NT2/D1 (cell line): ENCODE measurements at regions not wholly inside any gene's neighbourhood (a gene's known extent, or its start where the extent isn't known, plus 50 kb on each side); places are given as distances from the start of the nearest gene placed in this dataset.

Experiments
- DNase-seq: peaks from one replicate; pipeline ENCODE4 v3.0.0-alpha.2; 2011; ENCODE audit warnings: low read depth, low spot score
- H3K27me3 ChIP-seq: 2 replicates; pipeline ENCODE4 v1.6.0; 2011; ENCODE audit warnings: mild to moderate bottlenecking; ENCODE audit not compliant: insufficient read length, insufficient read depth
- H3K36me3 ChIP-seq: 2 replicates; pipeline ENCODE4 v1.6.1; 2011; ENCODE audit warnings: mild to moderate bottlenecking, low read length, mixed read lengths; ENCODE audit not compliant: insufficient read depth, insufficient read length
- H3K4me1 ChIP-seq: 2 replicates; pipeline ENCODE4 v1.5.1; 2011; ENCODE audit not compliant: insufficient read depth, insufficient read length
- H3K4me3 ChIP-seq: 2 replicates; pipeline ENCODE4 v1.5.1; 2011; ENCODE audit warnings: low read depth; ENCODE audit not compliant: insufficient read length
- H3K9ac ChIP-seq: 2 replicates; pipeline ENCODE4 v1.6.0; 2011; ENCODE audit warnings: low read depth; ENCODE audit not compliant: insufficient read length
- H3K9me3 ChIP-seq: 2 replicates; pipeline ENCODE4 v1.5.1; 2011; ENCODE audit warnings: mild to moderate bottlenecking, low read length; ENCODE audit not compliant: insufficient read depth
- SUZ12 ChIP-seq: IDR thresholded peaks from 2 replicates; pipeline ENCODE4 v1.6.1; 2011; ENCODE audit not compliant: insufficient read length, insufficient read depth; ENCODE audit errors: extremely low read depth
- YY1 ChIP-seq: IDR thresholded peaks from 2 replicates; pipeline ENCODE4 v1.6.1; 2011; ENCODE audit not compliant: insufficient read length, insufficient read depth
- ZNF274 ChIP-seq: IDR thresholded peaks from 2 replicates; pipeline ENCODE4 v1.6.1; 2011; ENCODE audit warnings: mild to moderate bottlenecking, low read depth, low read length

DNA sequence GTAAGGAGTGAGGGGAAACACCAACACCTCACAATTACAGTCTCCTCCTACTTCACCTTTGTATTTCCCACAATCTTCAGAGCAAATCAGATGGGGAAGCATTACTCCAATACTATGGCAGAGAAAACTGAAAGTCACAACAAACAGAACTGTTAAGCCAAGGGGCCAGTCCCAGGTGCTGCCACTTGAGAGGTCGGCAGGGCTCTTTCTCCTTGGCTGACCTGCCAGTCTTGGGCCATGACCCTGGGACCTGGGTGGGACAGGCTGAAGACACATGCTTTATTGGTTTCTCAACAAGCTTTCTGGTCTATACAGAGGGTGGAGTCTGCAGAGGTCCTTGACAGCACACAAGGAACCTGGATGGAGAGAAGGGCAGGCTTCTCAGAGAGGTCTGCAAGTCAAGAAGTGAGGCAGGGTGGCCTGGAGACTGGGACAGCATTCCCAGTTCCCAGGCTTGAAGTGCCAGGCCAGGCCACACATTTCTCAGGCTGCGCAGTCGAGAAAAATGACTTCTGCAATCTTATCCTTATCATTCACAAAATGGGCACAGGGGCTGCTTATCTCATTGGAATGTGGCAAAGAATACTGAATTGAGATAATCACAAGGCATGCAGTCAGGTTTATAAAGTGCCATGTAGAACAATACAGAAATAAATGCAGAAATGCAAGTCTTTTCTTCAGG, 301.0 kb downstream of the CXCL12 start:
- Histone ChIP-seq H3K9ac (no peak overlapping the region), H3K4me1 (no peaks in the 10 kb centered on the region)

DNA sequence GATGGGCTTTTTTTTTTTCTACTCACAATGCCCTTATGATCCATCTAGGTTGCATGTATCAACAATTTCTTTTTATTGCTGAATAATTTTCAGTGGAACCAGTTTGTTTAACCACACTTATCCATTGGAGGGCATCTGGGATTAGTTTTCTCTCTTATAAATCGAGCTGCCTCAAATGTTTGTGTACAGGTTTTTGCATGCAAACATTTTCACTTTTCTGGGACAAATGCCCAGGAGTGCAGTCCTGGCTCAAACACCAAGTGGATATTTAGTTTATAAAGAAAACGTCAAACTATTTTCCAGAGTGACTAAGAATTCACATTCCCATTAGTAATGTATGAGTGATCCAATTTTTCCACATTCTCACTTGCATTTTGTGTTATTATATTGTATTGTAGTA, 313.4 kb downstream of the CXCL12 start:
- Histone ChIP-seq H3K9ac (no peak overlapping the region), H3K4me3 (no peak overlapping the region)

More for the DNA sequence above, 301.0 kb downstream of the CXCL12 start:
- DNase-seq: no peak
- no peak overlapping the region for H3K4me3 ChIP-seq
- H3K9me3 ChIP-seq: no peaks in the 10 kb centered on the region
- no peaks in the 10 kb centered on the region for H3K36me3 ChIP-seq
- H3K27me3 ChIP-seq: no peaks in the 10 kb centered on the region
- TF ChIP-seq SUZ12: no peak
- TF ChIP-seq YY1: no peak
- TF ChIP-seq ZNF274: no peak

DNA sequence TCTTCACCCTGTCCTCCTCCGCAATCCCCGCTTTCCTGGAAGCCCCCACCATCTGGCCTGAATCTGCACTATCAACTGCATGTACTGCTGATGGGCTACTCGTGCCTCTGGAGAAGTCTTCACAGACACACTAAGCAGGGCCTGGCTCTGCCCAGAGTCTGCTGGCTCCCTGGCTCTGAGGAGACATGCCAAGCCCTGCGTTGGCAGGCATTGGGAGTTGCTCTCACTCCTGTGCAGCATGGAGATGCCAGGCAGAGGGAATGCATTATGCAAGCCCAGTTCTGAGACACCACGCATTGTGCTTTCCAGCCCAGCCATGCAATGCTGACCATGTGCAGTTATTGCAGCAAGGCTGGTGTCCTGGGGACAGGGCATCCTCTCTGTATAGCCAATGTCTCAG, 314.6 kb downstream of the CXCL12 start:
- H3K9ac ChIP-seq: no peak overlapping the region
- no peaks in the 10 kb centered on the region for H3K36me3 ChIP-seq
- no peak overlapping the region for H3K4me3 ChIP-seq
- DNase-seq: no peak
- no peaks in the 10 kb centered on the region for H3K4me1 ChIP-seq
- H3K27me3 ChIP-seq: no peaks in the 10 kb centered on the region
- TF ChIP-seq YY1: no peak
- TF ChIP-seq ZNF274: no peak
- no peaks in the 10 kb centered on the region for H3K9me3 ChIP-seq

More for the DNA sequence above, 313.4 kb downstream of the CXCL12 start:
- no peaks in the 10 kb centered on the region for H3K27me3 ChIP-seq
- no peaks in the 10 kb centered on the region for H3K36me3 ChIP-seq
- DNase-seq: no peak
- no peaks in the 10 kb centered on the region for H3K4me1 ChIP-seq
- H3K9me3 ChIP-seq: no peaks in the 10 kb centered on the region
- TF ChIP-seq SUZ12: no peak
- TF ChIP-seq YY1: no peak
- TF ChIP-seq ZNF274: no peak

DNA sequence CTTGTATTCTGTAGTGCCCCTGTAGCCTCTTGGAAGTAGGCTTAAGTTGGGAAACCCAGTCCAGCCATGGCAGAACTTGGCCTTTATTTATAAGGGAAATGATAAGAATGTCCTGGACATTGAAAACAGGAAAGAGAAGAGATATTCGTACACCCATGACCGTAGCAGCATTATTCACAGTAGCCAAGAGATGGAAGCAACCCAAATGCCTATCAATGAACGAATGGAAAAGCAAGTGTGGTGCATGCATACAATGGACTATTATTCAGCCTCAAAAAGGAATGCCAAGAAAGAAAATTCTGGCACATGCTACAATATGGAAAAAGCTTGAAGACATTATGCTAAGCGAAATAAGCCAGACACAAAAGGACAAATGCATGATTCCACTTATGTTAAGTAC, 315.3 kb downstream of the CXCL12 start:
- DNase-seq: no peak
- Histone ChIP-seq H3K9me3 (no peaks in the 10 kb centered on the region), H3K27me3 (no peaks in the 10 kb centered on the region), H3K4me3 (no peak overlapping the region), H3K4me1 (no peaks in the 10 kb centered on the region), H3K36me3 (no peaks in the 10 kb centered on the region), H3K9ac (no peak overlapping the region)
- no peak for TF ChIP-seq SUZ12
- TF ChIP-seq ZNF274: no peak

DNA sequence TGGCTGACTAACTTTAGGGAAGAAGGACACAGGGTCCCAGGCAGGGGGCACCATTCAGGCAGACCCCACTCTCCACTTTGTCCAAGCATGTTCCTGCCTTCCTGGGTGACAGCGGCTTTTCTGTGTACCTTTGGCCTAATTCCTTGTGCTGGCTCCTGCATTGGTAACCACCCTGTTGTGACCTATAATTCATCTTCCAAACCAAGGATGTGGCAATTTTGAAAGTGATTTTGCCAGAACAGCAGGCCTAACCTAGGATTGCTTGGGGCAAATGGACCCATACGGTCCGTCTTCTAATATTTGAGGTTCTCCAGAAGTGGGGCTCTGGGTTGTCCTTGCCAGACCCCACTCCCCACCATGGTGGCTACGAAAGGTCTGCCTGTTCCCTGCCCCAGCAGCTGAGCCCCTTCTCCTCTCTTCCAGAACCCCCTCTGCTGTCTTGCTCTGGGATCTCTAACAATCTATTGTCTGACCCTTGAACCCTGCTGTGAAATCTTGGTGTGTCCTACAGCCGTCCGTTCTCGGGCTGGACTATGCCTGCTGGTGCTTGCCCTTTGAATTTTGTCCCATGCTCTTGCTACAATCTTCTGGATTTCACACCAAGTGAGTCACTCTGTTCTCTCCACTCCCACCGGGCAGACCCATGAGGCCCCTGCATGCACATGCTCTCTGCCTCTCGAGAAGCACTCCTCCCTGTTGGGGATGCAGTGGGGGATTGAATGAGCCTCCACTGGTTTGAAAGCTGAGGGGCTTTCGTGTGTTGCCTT, 316.0 kb downstream of the CXCL12 start:
- no peaks in the 10 kb centered on the region for H3K27me3 ChIP-seq
- no peak for DNase-seq
- H3K9ac ChIP-seq: no peak overlapping the region
- no peaks in the 10 kb centered on the region for H3K9me3 ChIP-seq
- no peak overlapping the region for H3K4me3 ChIP-seq
- H3K36me3 ChIP-seq: no peaks in the 10 kb centered on the region
- TF ChIP-seq ZNF274 (no peak), SUZ12 (no peak), YY1 (no peak)
- H3K4me1 ChIP-seq: no peaks in the 10 kb centered on the region

DNA sequence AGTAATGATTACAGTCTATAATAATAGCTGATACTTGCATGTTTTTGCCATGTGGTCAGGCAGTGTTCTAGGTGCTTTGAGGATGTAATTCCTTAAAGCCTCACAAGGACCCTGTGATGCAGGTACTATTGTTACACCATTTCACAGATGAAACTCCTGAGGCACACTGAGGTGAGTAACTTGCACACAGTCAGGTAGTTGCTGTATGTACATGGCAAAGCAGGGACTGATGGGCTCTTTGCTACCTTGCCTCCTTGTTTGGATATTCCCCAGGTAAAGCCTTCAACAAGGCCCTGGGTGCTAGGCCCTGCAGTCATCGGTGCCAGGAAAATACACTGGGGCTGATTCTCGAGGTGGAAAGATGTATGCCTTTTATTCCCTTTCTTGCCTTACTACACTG, 317.5 kb downstream of the CXCL12 start:
- H3K9ac ChIP-seq: no peak overlapping the region
- TF ChIP-seq SUZ12: no peak
- TF ChIP-seq YY1: no peak
- TF ChIP-seq ZNF274: no peak
- DNase-seq: no peak

DNA sequence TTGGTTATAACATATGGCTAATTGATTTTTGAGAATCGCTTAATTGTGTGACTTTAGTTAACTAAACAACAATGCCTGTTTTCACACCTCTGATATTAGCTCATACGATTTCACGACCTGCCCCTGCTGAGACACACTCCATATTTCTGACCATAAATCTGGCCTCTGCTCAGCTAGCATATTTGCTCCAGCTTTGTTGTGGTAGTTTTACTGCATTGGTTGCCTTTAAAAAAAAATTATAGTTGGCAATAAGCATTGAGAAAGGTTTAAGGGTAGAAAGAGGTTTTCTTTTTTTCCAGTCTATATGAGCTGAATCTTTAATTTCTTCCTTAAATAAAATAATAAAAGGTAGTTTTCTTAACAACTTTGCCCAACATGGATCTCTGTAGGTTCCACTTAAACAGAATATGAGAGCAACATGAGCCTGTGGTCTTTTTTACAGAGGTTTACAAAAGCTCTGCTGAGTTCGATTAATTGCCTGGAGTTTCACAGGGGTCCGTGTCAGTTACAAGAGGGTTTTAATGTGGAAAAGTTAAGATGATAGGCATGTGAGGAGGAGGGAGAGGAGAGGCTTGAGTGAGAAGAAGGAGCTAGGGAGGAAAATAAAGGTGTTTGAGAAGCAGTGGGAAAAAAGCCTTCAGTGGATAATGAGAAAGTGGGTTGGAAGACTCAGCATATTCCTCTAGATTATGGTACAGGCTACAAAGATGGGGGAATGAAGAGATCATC, 318.2 kb downstream of the CXCL12 start:
- no peak for TF ChIP-seq SUZ12
- H3K9ac ChIP-seq: no peak overlapping the region
- H3K9me3 ChIP-seq: no peaks in the 10 kb centered on the region

More for the DNA sequence above, 317.5 kb downstream of the CXCL12 start:
- no peaks in the 10 kb centered on the region for H3K4me1 ChIP-seq
- no peak overlapping the region for H3K4me3 ChIP-seq
- H3K9me3 ChIP-seq: no peaks in the 10 kb centered on the region
- H3K27me3 ChIP-seq: no peaks in the 10 kb centered on the region
- no peaks in the 10 kb centered on the region for H3K36me3 ChIP-seq

More for the DNA sequence above, 318.2 kb downstream of the CXCL12 start:
- Histone ChIP-seq H3K4me1 (peaks cover 3% of the 10 kb centered on the region), H3K27me3 (no peaks in the 10 kb centered on the region), H3K4me3 (no peak overlapping the region), H3K36me3 (no peaks in the 10 kb centered on the region)
- DNase-seq: no peak
